ENCODE measurements at regions not wholly inside any gene's neighbourhood (a gene's known extent, or its start where the extent isn't known, plus 50 kb on each side); places are given as distances from the start of the nearest gene placed in this dataset.

- TF ChIP-seq GATA2 (IDR thresholded peaks at IDR 0.05; ENCODE audit: low read depth, low read length) (no peak), GATA3 (IDR thresholded peaks at IDR 0.05; ENCODE audit: low read depth, low read length) (no peak)
Observed at GRCh38 chr12:78530100-78530765, 334.3 kb upstream of the SYT1 start.
